Upper lobe of left lung (tissue), 6 donors: ENCODE measurements at regions not wholly inside any gene's neighbourhood (a gene's known extent, or its start where the extent isn't known, plus 50 kb on each side); places are given as distances from the start of the nearest gene placed in this dataset.

Experiments
- ATAC-seq, 2 donors: fragments of 200-7000 bp; cut with Tn5 transposase; one replicate each; pipeline ENCODE4 v1.9.1; 2022; ENCODE audit warnings: mild to moderate bottlenecking in 2 of 2, moderate library complexity in 2 of 2; ENCODE audit not compliant: low FRiP score in 2 of 2
- DNase-seq, 2 donors: peaks; one replicate each; pipeline ENCODE4 v3.0.0-alpha.2; 2019 to 2020
- H3K27ac ChIP-seq, 4 donors: fragments of 200-600 bp; sonication (generic); one replicate each; pipeline ENCODE4 v1.5.1; 2016 to 2019
- H3K27me3 ChIP-seq, 4 donors: fragments of 200-600 bp; sonication (generic); one replicate each; pipeline ENCODE4 v1.5.1; 2017 to 2019
- H3K36me3 ChIP-seq, 4 donors: fragments of 200-600 bp; sonication (generic); one replicate each; pipeline ENCODE4 v1.5.1; 2016 to 2019
- H3K4me1 ChIP-seq, 4 donors: fragments of 200-600 bp; sonication (generic); one replicate each; pipeline ENCODE4 v1.5.1; 2018 to 2019
- H3K4me3 ChIP-seq, 4 donors: fragments of 200-600 bp; sonication (generic); one replicate each; pipeline ENCODE4 v1.5.1; 2017 to 2019; ENCODE audit warnings: mild to moderate bottlenecking in 2 of 4, moderate library complexity in 1 of 4
- H3K9me3 ChIP-seq, 4 donors: fragments of 200-600 bp; sonication (generic); one replicate each; pipeline ENCODE4 v1.5.1; 2018 to 2019
- CTCF ChIP-seq, 6 experiments: fragments of 450-650 bp in 4 of 6; fragments of 200-600 bp in 2 of 6; sonication (generic) in 2 of 6; IDR thresholded peaks; one replicate each; pipeline ENCODE4 v1.5.1; 2016 to 2019; ENCODE audit warnings: antibody characterized with exemption in 6 of 6
- EP300 ChIP-seq, 4 donors: sonication (generic); formaldehyde crosslinking; IDR thresholded peaks; one replicate each; pipeline ENCODE4 v1.5.1; 2017; ENCODE audit warnings: antibody characterized with exemption in 4 of 4, control low read depth in 2 of 4
- POLR2A ChIP-seq, 4 donors: fragments of 450-650 bp; IDR thresholded peaks; one replicate each; pipeline ENCODE4 v1.5.1; 2016 to 2017; ENCODE audit warnings: antibody characterized with exemption in 4 of 4, mild to moderate bottlenecking in 2 of 4
- POLR2AphosphoS5 ChIP-seq, 2 donors: sonication (generic); formaldehyde crosslinking; IDR thresholded peaks; one replicate each; pipeline ENCODE4 v1.5.1; 2017; ENCODE audit warnings: antibody characterized with exemption in 2 of 2
- WGBS, 2 donors: methylation state at CpG; one replicate each; pipeline ENCODE4 v1.1.5; 2017 to 2018; 5-methylcytosine and 5-hydroxymethylcytosine counted together
- donor health status: DM: no; HTN: no; CAD: no; lungs with moderate emphysema.
- donor health status: DM: no; HTN: yes; CAD: no; lungs with severe emphysema.

GRCh38 chr3:94524102-94524919 is 461.4 kb downstream of the NSUN3 start:
- peak in 1 of 2 donors; percentile 48 for DNase-seq
- Histone ChIP-seq H3K36me3 (no peaks in the 10 kb centered on the region), H3K27me3 (no peaks in the 10 kb centered on the region), H3K4me1 (peaks cover 0 to 5% (median 2%) of the 10 kb centered on the region in 4 donors), H3K9me3 (no peaks in the 10 kb centered on the region), H3K4me3 (no peak overlapping the region), H3K27ac (no peak overlapping the region)
- TF ChIP-seq POLR2AphosphoS5 (IDR thresholded peaks at IDR 0.05): no peak
- no peak for TF ChIP-seq CTCF (IDR thresholded peaks at IDR 0.05)
- TF ChIP-seq POLR2A (IDR thresholded peaks at IDR 0.05): no peak
- TF ChIP-seq EP300 (IDR thresholded peaks at IDR 0.05): no peak
- ATAC-seq: peak; percentile 47 to 69
- 17 to 23% methylated on average over 9 of the region's 9 CpGs for WGBS, 2 donors

- WGBS, 2 donors: 54 to 66% methylated on average over 6 of the region's 6 CpGs
- no peaks in the 10 kb centered on the region for H3K9me3 ChIP-seq
- no peak overlapping the region for H3K4me3 ChIP-seq
- H3K36me3 ChIP-seq: no peaks in the 10 kb centered on the region
- no peak for DNase-seq
- peak in 1 of 2 donors; percentile 78 for ATAC-seq
- no peaks in the 10 kb centered on the region for H3K27me3 ChIP-seq
- H3K4me1 ChIP-seq: peaks cover 0 to 5% (median 2%) of the 10 kb centered on the region in 4 donors
- no peak overlapping the region for H3K27ac ChIP-seq
- TF ChIP-seq CTCF (IDR thresholded peaks at IDR 0.05) (peak in 1 of 6 experiments; percentile 11), EP300 (IDR thresholded peaks at IDR 0.05) (no peak)
These were observed 462.2 kb downstream of the NSUN3 start for GRCh38 chr3:94525043-94525442.

- Histone ChIP-seq H3K4me3 (no peak overlapping the region), H3K4me1 (no peaks in the 10 kb centered on the region), H3K27me3 (no peaks in the 10 kb centered on the region), H3K27ac (no peak overlapping the region), H3K36me3 (no peaks in the 10 kb centered on the region), H3K9me3 (no peaks in the 10 kb centered on the region)
- 94 to 97% methylated on average over 1 of the region's 1 CpG for WGBS, 2 donors
- no peak for ATAC-seq
- TF ChIP-seq POLR2A (IDR thresholded peaks at IDR 0.05) (no peak), CTCF (IDR thresholded peaks at IDR 0.05) (no peak), POLR2AphosphoS5 (IDR thresholded peaks at IDR 0.05) (no peak)
- DNase-seq: no peak
These were observed 467.0 kb downstream of the NSUN3 start for GRCh38 chr3:94529816-94530215.

GRCh38 chr3:94532951-94533350 is 470.1 kb downstream of the NSUN3 start:
- no peaks in the 10 kb centered on the region for H3K36me3 ChIP-seq
- H3K4me1 ChIP-seq: no peaks in the 10 kb centered on the region
- no peak overlapping the region for H3K27ac ChIP-seq
- DNase-seq (no peak), ATAC-seq (no peak)
- TF ChIP-seq CTCF (IDR thresholded peaks at IDR 0.05): no peak
- TF ChIP-seq EP300 (IDR thresholded peaks at IDR 0.05): no peak
- TF ChIP-seq POLR2A (IDR thresholded peaks at IDR 0.05): no peak
- no peak for TF ChIP-seq POLR2AphosphoS5 (IDR thresholded peaks at IDR 0.05)
- no peaks in the 10 kb centered on the region for H3K27me3 ChIP-seq
- H3K9me3 ChIP-seq: no peaks in the 10 kb centered on the region
- WGBS, 2 donors: 77 to 84% methylated on average over 3 of the region's 3 CpGs
- no peak overlapping the region for H3K4me3 ChIP-seq

GRCh38 chr3:94539937-94540336 is 477.1 kb downstream of the NSUN3 start:
- TF ChIP-seq POLR2A (IDR thresholded peaks at IDR 0.05) (no peak), POLR2AphosphoS5 (IDR thresholded peaks at IDR 0.05) (no peak), EP300 (IDR thresholded peaks at IDR 0.05) (no peak), CTCF (IDR thresholded peaks at IDR 0.05) (no peak)
- H3K36me3 ChIP-seq: no peaks in the 10 kb centered on the region

More at GRCh38 chr3:94539937-94540336, 477.1 kb downstream of the NSUN3 start:
- no peak for DNase-seq
- Histone ChIP-seq H3K4me3 (no peak overlapping the region), H3K27me3 (no peaks in the 10 kb centered on the region), H3K9me3 (no peaks in the 10 kb centered on the region), H3K27ac (no peak overlapping the region), H3K4me1 (no peaks in the 10 kb centered on the region)
- ATAC-seq: no peak
